CD4-positive, alpha-beta T cell treated with Interleukin-10 for 1 hour (primary cell): ENCODE measurements at regions not wholly inside any gene's neighbourhood (a gene's known extent, or its start where the extent isn't known, plus 50 kb on each side); places are given as distances from the start of the nearest gene placed in this dataset.

Experiments
- DNase-seq: peaks from one replicate; pipeline ENCODE4 v3.0.0-alpha.2; 2020

- no peak for DNase-seq
Observed at GRCh38 chrX:131907488-131908314, 115.4 kb upstream of the STK26 start.

- DNase-seq = no peak
Observed at GRCh38 chrX:131910586-131910985, 112.5 kb upstream of the STK26 start.

DNA sequence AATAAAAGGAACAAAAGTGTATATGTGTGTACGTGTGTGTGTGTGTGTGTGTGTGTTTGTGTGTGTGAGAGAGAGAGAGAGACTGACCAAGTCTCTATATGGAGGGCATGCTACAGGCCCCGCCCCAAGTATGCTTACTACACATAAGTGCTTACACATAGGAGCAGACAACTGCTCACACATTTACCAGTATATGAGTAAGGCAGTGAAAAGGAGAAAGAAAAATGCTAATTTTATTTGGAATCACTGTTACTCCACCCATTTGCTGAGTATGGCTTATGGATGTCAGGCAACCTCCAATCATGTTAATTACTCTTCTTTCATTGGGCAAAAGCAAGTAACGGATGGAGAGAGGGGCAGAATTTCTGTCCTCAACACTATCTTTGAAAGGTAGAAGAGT lies 107.6 kb upstream of the STK26 start:
- DNase-seq = no peak

- DNase-seq = no peak
Observed at GRCh38 chrX:131917588-131917987, 105.5 kb upstream of the STK26 start.

DNA sequence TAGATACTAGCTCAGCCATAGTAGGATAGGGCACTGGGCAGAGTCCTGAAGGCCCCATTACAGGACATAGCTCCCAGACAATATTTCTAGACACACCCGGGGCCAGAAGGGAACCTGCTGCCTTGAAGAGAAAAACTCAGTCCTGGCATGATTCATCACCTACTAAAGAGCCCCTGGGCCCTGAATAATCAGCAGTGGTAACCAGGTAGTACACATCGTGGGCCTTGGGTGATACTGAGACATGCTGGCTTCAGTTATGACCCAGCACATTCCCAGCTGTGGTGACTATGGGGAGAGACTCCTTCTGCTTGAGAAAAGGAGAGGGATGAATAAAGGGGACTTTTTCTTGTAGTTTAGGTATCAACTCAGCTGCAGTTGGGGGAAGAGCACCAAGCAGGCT lies 104.3 kb upstream of the STK26 start:
- DNase-seq = no peak

DNA sequence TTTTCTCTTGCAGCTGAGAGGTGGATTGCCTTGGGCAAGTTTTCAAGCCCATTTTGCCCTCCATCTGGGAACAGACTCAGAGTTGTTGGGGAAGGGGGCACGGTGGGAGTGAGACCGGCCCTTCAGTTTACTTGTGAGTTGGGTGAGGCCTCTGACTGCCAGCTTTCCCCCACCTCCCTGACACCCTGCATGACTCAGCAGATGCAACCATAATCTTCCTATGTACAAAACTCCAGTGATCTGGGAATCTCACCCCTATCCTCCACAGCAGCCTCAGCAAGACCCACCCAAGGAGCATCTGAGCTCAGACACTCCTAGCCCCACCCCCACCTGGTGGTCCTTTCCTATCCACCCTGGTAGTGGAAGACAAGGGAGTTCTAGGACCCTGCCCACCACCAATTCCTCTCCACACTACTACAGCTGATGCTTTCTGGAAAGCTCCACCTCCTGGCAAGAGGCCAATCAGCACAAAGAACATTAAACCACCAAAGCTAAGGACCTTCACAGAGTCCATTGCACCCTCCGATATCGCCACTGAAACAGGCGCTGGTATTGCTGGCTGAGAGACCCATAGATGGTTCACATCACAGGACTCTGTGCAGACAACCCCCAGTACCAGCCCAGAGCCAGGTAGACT lies 99.4 kb upstream of the STK26 start:
- no peak for DNase-seq

DNA sequence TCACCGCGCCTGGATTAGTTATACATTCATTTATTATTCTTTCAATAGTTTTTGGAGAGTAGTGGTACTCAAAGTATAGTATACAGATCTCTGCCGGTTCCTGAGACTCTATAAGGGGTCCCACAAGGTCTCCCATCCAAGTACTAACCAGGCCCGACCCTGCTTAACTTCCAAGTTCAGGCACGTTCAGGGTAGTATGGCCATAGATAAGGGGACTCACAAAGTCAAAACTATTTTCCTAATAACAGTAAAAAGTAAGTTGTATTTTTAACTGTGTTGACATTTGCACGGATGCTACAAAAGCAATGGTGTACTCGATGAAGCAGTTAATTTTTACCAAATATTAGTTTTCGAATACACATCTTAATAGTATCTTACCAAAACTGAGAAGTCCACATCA lies 84.4 kb upstream of the STK26 start:
- DNase-seq = no peak

- DNase-seq = no peak
Observed at GRCh38 chrX:131942034-131942433, 81.1 kb upstream of the STK26 start.

- DNase-seq = no peak
Observed at GRCh38 chrX:131944936-131945902, 77.9 kb upstream of the STK26 start.

DNA sequence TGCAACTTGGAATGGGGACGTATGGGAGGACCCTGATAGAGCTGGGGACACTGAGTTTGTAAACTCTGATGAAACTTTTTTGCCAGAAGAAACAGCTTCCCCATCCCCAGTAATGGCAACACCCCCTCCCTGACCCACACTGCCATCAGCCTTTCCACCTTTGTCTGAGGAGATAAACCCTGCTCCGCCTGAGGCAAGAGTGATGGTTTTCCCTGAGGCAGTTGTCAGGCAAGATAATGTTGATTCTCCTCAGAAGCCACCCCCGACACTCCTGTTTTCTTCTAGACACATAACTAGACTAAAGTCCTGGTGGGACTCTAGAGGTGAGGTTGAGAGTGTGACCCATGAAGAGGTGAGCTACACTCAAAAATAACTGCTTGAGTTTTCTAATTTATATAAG lies 71.9 kb upstream of the STK26 start:
- no peak for DNase-seq

DNA sequence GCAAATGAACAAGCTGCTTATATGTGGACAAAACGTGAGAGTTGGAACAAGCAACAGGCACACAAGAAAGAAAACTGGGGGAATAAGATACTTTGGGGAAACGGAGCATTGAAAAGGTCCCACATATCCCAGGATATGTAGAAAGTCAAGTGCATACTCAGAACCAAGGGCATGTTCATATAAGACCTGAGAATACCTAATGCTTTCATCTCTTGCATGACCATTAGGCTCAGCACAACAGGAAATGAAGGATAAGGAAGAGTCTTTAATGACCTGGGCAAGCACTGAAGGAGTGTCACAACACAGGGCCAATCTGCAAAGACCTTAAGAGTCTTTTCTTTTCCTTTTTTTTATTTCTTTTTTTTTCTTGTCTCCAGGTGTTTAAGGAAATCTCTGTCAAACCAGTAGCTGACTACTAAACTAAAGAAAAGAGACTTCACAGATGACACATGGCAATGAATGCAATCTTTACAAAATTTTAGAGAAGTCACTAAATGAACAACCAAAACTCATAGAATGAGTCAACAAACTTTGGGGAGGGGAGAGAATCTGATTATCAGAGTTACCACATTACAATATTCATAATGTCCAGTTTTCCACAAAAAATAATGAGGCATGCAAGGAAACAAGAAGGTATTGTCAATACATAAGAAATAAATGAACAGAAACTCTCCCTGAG lies 67.9 kb upstream of the STK26 start:
- DNase-seq = no peak

DNA sequence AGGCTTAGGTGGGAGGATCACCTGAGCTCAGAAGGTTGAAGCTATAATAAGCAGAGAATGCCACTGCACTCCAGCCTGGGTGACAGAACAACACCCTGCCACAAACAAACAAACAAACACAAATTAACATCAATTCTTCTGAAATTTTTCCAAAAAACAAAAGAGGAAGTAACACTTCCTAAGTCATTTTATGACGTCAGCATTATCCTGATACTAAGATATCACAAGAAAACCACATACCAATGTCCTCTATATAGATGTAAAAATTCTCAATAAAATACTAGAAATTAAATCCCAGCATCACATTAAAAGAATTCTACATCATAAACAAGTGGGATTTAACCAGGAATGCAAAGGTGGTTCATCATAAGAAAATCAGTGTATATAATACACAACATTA lies 64.4 kb upstream of the STK26 start:
- DNase-seq = no peak

GRCh38 chrX:131970347-131970746 lies 52.8 kb upstream of the STK26 start:
- DNase-seq = no peak
